Neural progenitor cell (in vitro differentiated cells): ENCODE measurements at regions not wholly inside any gene's neighbourhood (a gene's known extent, or its start where the extent isn't known, plus 50 kb on each side); places are given as distances from the start of the nearest gene placed in this dataset.

Experiments
- CTCF ChIP-seq: fragments of 200-600 bp; sonication (generic); IDR thresholded peaks from 2 replicates; pipeline ENCODE4 v1.5.1; 2017; ENCODE audit warnings: antibody characterized with exemption, mild to moderate bottlenecking
- EZH2 ChIP-seq: fragments of 200-600 bp; sonication (generic); IDR thresholded peaks from 2 replicates; pipeline ENCODE4 v1.6.1; 2017; ENCODE audit warnings: antibody characterized with exemption, mild to moderate bottlenecking, moderate library complexity

DNA sequence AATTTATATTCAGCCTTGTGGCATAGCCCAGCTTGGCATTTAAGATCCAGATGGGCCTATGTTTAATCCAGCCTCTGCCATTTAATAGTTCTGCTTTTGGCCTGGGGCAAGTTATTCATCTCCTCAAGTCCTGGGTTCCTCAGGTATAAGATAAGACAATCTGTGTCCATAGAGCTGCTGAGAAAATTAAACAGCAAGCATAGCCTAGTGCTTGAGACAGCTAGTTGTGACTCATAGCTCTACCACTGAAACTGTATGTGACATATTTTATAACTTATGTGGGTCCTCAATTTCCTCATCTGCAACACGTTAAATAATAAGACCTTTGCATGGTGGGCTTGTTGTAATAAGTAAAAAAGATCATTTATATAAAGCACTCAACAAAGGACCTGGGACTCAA lies 53.3 kb upstream of the ATP10B start:
- no peak for TF ChIP-seq CTCF
- no peak for TF ChIP-seq EZH2
